ENCODE measurements at regions not wholly inside any gene's neighbourhood (a gene's known extent, or its start where the extent isn't known, plus 50 kb on each side); places are given as distances from the start of the nearest gene placed in this dataset.
"Not testable (repeated sequence)": the region's sequence is repeated elsewhere in the genome, so short reads cannot be mapped to it uniquely, and the experiment has no call there.

GRCh38 chr6:58063542-58063941 lies 746.1 kb downstream of the PRIM2 start:
- H3K36me3 ChIP-seq; H3K4me3 Mint-ChIP-seq; DNase-seq (ENCODE audit: low spot score); H3K36me3 Mint-ChIP-seq; H3K4me3 ChIP-seq; H3K79me2 ChIP-seq (ENCODE audit: low read depth); H3K9me3 Mint-ChIP-seq; H3K4me1 ChIP-seq; H3K27me3 Mint-ChIP-seq (ENCODE audit: insufficient read depth, low read depth); H4K20me1 ChIP-seq (ENCODE audit: low read depth); H3K4me1 Mint-ChIP-seq; H3K9me3 ChIP-seq (ENCODE audit: low read depth); H3K27ac ChIP-seq; H2AFZ ChIP-seq (replicated peaks); H3K27me3 ChIP-seq; H3F3A ChIP-seq (ENCODE audit: low read depth); H3K9ac ChIP-seq; H3K27ac Mint-ChIP-seq; H3K4me2 ChIP-seq: not testable (repeated sequence)

GRCh38 chr6:58067867-58068548 lies 750.6 kb downstream of the PRIM2 start:
- H3K27ac Mint-ChIP-seq; H3K27me3 ChIP-seq; H3K4me2 ChIP-seq; H3K27me3 Mint-ChIP-seq (ENCODE audit: insufficient read depth, low read depth); DNase-seq (ENCODE audit: low spot score); H4K20me1 ChIP-seq (ENCODE audit: low read depth); H2AFZ ChIP-seq (replicated peaks); H3K4me1 ChIP-seq; H3K4me3 Mint-ChIP-seq; H3K36me3 ChIP-seq; H3K9me3 ChIP-seq (ENCODE audit: low read depth); H3K27ac ChIP-seq; H3K9me3 Mint-ChIP-seq; H3K36me3 Mint-ChIP-seq; H3F3A ChIP-seq (ENCODE audit: low read depth); H3K4me1 Mint-ChIP-seq; H3K4me3 ChIP-seq; H3K79me2 ChIP-seq (ENCODE audit: low read depth); H3K9ac ChIP-seq: not testable (repeated sequence)

- Histone ChIP-seq H3K36me3 (no peaks in the 10 kb centered on the region), H3K9ac (no peak overlapping the region), H3K4me1 (no peaks in the 10 kb centered on the region), H3K9me3 (ENCODE audit: low read depth) (peaks cover 2% of the 10 kb centered on the region), H2AFZ (replicated peaks) (no peak overlapping the region), H3K4me3 (no peak overlapping the region), H3F3A (ENCODE audit: low read depth) (no peaks in the 10 kb centered on the region), H3K79me2 (ENCODE audit: low read depth) (no peaks in the 10 kb centered on the region), H3K27me3 (no peaks in the 10 kb centered on the region), H4K20me1 (ENCODE audit: low read depth) (no peaks in the 10 kb centered on the region), H3K4me2 (no peak overlapping the region), H3K27ac (no peak overlapping the region)
- no peaks in the 10 kb centered on the region for H3K9me3 Mint-ChIP-seq
- no peak overlapping the region for H3K27ac Mint-ChIP-seq
- H3K36me3 Mint-ChIP-seq = no peaks in the 10 kb centered on the region
- DNase-seq (ENCODE audit: low spot score) = no peak
- no peak overlapping the region for H3K4me3 Mint-ChIP-seq
- TF ChIP-seq CTCF (IDR thresholded peaks at IDR 0.05) (no peak), EZH2 (IDR thresholded peaks at IDR 0.05) (no peak), EZH2phosphoT487 (IDR thresholded peaks at IDR 0.05) (no peak)
- H3K4me1 Mint-ChIP-seq = no peaks in the 10 kb centered on the region
- no peaks in the 10 kb centered on the region for H3K27me3 Mint-ChIP-seq (ENCODE audit: insufficient read depth, low read depth)
Observed at GRCh38 chr6:58073263-58073662, 755.8 kb downstream of the PRIM2 start.

- not testable (repeated sequence) for H3K4me3 ChIP-seq; DNase-seq (ENCODE audit: low spot score); H3K4me1 Mint-ChIP-seq; H3F3A ChIP-seq (ENCODE audit: low read depth); H3K9ac ChIP-seq; H2AFZ ChIP-seq (replicated peaks); H3K27me3 Mint-ChIP-seq (ENCODE audit: insufficient read depth, low read depth); H3K4me2 ChIP-seq; H3K27me3 ChIP-seq; H3K4me3 Mint-ChIP-seq; H3K4me1 ChIP-seq; H4K20me1 ChIP-seq (ENCODE audit: low read depth); H3K27ac ChIP-seq; H3K27ac Mint-ChIP-seq; H3K36me3 ChIP-seq; H3K9me3 ChIP-seq (ENCODE audit: low read depth); H3K36me3 Mint-ChIP-seq; H3K9me3 Mint-ChIP-seq; H3K79me2 ChIP-seq (ENCODE audit: low read depth)
Observed at GRCh38 chr6:58090067-58090466, 772.6 kb downstream of the PRIM2 start.

GRCh38 chr6:58097251-58097650 lies 779.8 kb downstream of the PRIM2 start:
- H3F3A ChIP-seq (ENCODE audit: low read depth); H4K20me1 ChIP-seq (ENCODE audit: low read depth); H3K36me3 ChIP-seq; H3K27me3 ChIP-seq; H3K9me3 ChIP-seq (ENCODE audit: low read depth); H3K9me3 Mint-ChIP-seq; DNase-seq (ENCODE audit: low spot score); H3K36me3 Mint-ChIP-seq; H3K4me2 ChIP-seq; H3K4me3 Mint-ChIP-seq; H3K9ac ChIP-seq; H3K4me1 ChIP-seq; H3K4me3 ChIP-seq; H3K27me3 Mint-ChIP-seq (ENCODE audit: insufficient read depth, low read depth); H3K27ac ChIP-seq; H3K27ac Mint-ChIP-seq; H3K79me2 ChIP-seq (ENCODE audit: low read depth); H3K4me1 Mint-ChIP-seq; H2AFZ ChIP-seq (replicated peaks): not testable (repeated sequence)
